Upper lobe of right lung (tissue), 1 donor: ENCODE measurements at regions not wholly inside any gene's neighbourhood (a gene's known extent, or its start where the extent isn't known, plus 50 kb on each side); places are given as distances from the start of the nearest gene placed in this dataset.

Experiments used
- ATAC-seq: fragments of 200-7000 bp; cut with Tn5 transposase; one replicate; pipeline ENCODE4 v1.9.1; 2020; ENCODE audit warnings: mild to moderate bottlenecking, moderate library complexity
- DNase-seq: peaks from one replicate; pipeline ENCODE4 v3.0.0-alpha.2; 2020
- H3K27ac ChIP-seq: fragments of 200-600 bp; one replicate; pipeline ENCODE4 v1.8.0; 2022
- H3K27me3 ChIP-seq: fragments of 200-600 bp; one replicate; pipeline ENCODE4 v1.8.0; 2022; ENCODE audit warnings: mild to moderate bottlenecking
- H3K36me3 ChIP-seq: fragments of 200-600 bp; one replicate; pipeline ENCODE4 v1.8.0; 2022
- H3K4me1 ChIP-seq: fragments of 200-600 bp; one replicate; pipeline ENCODE4 v1.8.0; 2022
- H3K4me3 ChIP-seq: fragments of 200-600 bp; one replicate; pipeline ENCODE4 v1.8.0; 2022; ENCODE audit warnings: mild to moderate bottlenecking
- H3K9me3 ChIP-seq: fragments of 200-600 bp; one replicate; pipeline ENCODE4 v1.8.0; 2022
- CTCF ChIP-seq: fragments of 200-600 bp; IDR thresholded peaks from one replicate; pipeline ENCODE4 v1.8.0; 2022; ENCODE audit warnings: antibody characterized with exemption
- intact Hi-C: fragments of 100-400 bp; cut with DNase I; formaldehyde crosslinking; loops from one replicate; pipeline ENCODE4 v1.11.0; 2022
- donor health status: DM: no; HTN: yes; CAD: no; lungs with severe emphysema.

GRCh38 chr2:103743195-103743594, 981.4 kb downstream of the TMEM182 start:
- ATAC-seq (no peak), DNase-seq (no peak)
- H3K4me3 ChIP-seq: no peak overlapping the region
- no peak for TF ChIP-seq CTCF
- intact Hi-C loops: no loop called here
- H3K4me1 ChIP-seq: no peaks in the 10 kb centered on the region
- H3K27me3 ChIP-seq: no peaks in the 10 kb centered on the region
- no peaks in the 10 kb centered on the region for H3K9me3 ChIP-seq
- no peak overlapping the region for H3K27ac ChIP-seq
- no peaks in the 10 kb centered on the region for H3K36me3 ChIP-seq

GRCh38 chr2:103754530-103754929, 992.7 kb downstream of the TMEM182 start:
- ATAC-seq (no peak), DNase-seq (no peak)
- Histone ChIP-seq H3K27me3 (no peaks in the 10 kb centered on the region), H3K36me3 (no peaks in the 10 kb centered on the region), H3K9me3 (no peaks in the 10 kb centered on the region), H3K27ac (no peak overlapping the region), H3K4me1 (no peaks in the 10 kb centered on the region), H3K4me3 (no peak overlapping the region)
- intact Hi-C loops: no loop called here
- TF ChIP-seq CTCF: no peak

GRCh38 chr2:103773884-103774283, 1012.1 kb downstream of the TMEM182 start:
- no peaks in the 10 kb centered on the region for H3K36me3 ChIP-seq
- TF ChIP-seq CTCF: no peak

GRCh38 chr2:103780088-103780702, 1018.4 kb downstream of the TMEM182 start:
- no peak for ATAC-seq
- Histone ChIP-seq H3K4me3 (no peak overlapping the region), H3K4me1 (no peaks in the 10 kb centered on the region), H3K27ac (no peak overlapping the region), H3K36me3 (no peaks in the 10 kb centered on the region), H3K27me3 (no peaks in the 10 kb centered on the region), H3K9me3 (no peaks in the 10 kb centered on the region)
- DNase-seq: no peak
- intact Hi-C loops: no loop called here
- TF ChIP-seq CTCF: no peak

More at GRCh38 chr2:103773884-103774283, 1012.1 kb downstream of the TMEM182 start:
- Histone ChIP-seq H3K4me1 (no peaks in the 10 kb centered on the region), H3K9me3 (no peaks in the 10 kb centered on the region), H3K27me3 (no peaks in the 10 kb centered on the region), H3K4me3 (no peak overlapping the region), H3K27ac (no peak overlapping the region)
- no peak for ATAC-seq
- intact Hi-C loops: no loop called here
- no peak for DNase-seq

GRCh38 chr2:103781313-103781712, 1019.5 kb downstream of the TMEM182 start:
- Histone ChIP-seq H3K4me1 (no peaks in the 10 kb centered on the region), H3K27me3 (no peaks in the 10 kb centered on the region), H3K9me3 (no peaks in the 10 kb centered on the region), H3K36me3 (no peaks in the 10 kb centered on the region), H3K4me3 (no peak overlapping the region), H3K27ac (no peak overlapping the region)
- intact Hi-C loops: no loop called here
- TF ChIP-seq CTCF: no peak
- ATAC-seq (no peak), DNase-seq (no peak)

GRCh38 chr2:103784261-103784660, 1022.4 kb downstream of the TMEM182 start:
- Histone ChIP-seq H3K4me3 (no peak overlapping the region), H3K4me1 (no peaks in the 10 kb centered on the region), H3K27ac (no peak overlapping the region), H3K27me3 (no peaks in the 10 kb centered on the region), H3K9me3 (no peaks in the 10 kb centered on the region), H3K36me3 (no peaks in the 10 kb centered on the region)
- no peak for TF ChIP-seq CTCF
- ATAC-seq (no peak), DNase-seq (no peak)
- intact Hi-C loops: no loop called here
